SK-N-SH treated with all-trans-retinoic acid at 6 μM for 48 hours (cell line): ENCODE measurements at regions not wholly inside any gene's neighbourhood (a gene's known extent, or its start where the extent isn't known, plus 50 kb on each side); places are given as distances from the start of the nearest gene placed in this dataset.

ENCODE experiments used
- ATAC-seq: fragments of 200-7000 bp; cut with Tn5 transposase; 3 replicates; pipeline ENCODE4 v1.9.1; 2020; ENCODE audit warnings: mild to moderate bottlenecking, moderate library complexity
- ARNTL ChIP-seq: fragments of 450-650 bp; formaldehyde crosslinking; IDR thresholded peaks from 2 replicates; pipeline ENCODE4 v1.5.0; 2020; ENCODE audit warnings: low read depth, mild to moderate bottlenecking, moderate library complexity, borderline replicate concordance
- BACH2 ChIP-seq: fragments of 250-450 bp; sonication (Bioruptor Pico); IDR thresholded peaks from 2 replicates; pipeline ENCODE4 v1.9.0; 2021; ENCODE audit warnings: mild to moderate bottlenecking, borderline replicate concordance
- CSDC2 ChIP-seq: fragments of 250-450 bp; sonication (Bioruptor Pico); IDR thresholded peaks from 2 replicates; pipeline ENCODE4 v1.5.0; 2020; ENCODE audit warnings: mild to moderate bottlenecking, moderate library complexity
- ESRRG ChIP-seq: fragments of 250-450 bp; sonication (Bioruptor Pico); IDR thresholded peaks from 2 replicates; pipeline ENCODE4 v1.6.1; 2021; ENCODE audit warnings: mild to moderate bottlenecking
- GLIS3 ChIP-seq: fragments of 250-450 bp; sonication (Bioruptor Pico); IDR thresholded peaks from 2 replicates; pipeline ENCODE4 v1.5.0; 2020; ENCODE audit warnings: mild to moderate bottlenecking, moderate library complexity
- ISL1 ChIP-seq: fragments of 250-450 bp; sonication (Bioruptor Pico); IDR thresholded peaks from 2 replicates; pipeline ENCODE4 v2.1.2; 2022; ENCODE audit warnings: mild to moderate bottlenecking, moderate library complexity
- PPARA ChIP-seq: fragments of 250-450 bp; sonication (Bioruptor Pico); IDR thresholded peaks from 2 replicates; pipeline ENCODE4 v1.5.0; 2020; ENCODE audit warnings: mild to moderate bottlenecking, borderline replicate concordance
- RARB ChIP-seq: fragments of 250-450 bp; sonication (Bioruptor Pico); IDR thresholded peaks from 2 replicates; pipeline ENCODE4 v1.8.0; 2021; ENCODE audit warnings: mild to moderate bottlenecking, moderate library complexity
- SNAI2 ChIP-seq: fragments of 250-450 bp; sonication (Bioruptor Pico); IDR thresholded peaks from 2 replicates; pipeline ENCODE4 v1.5.0; 2020; ENCODE audit warnings: mild to moderate bottlenecking, moderate library complexity
- TCF4 ChIP-seq: fragments of 250-450 bp; sonication (Bioruptor Pico); IDR thresholded peaks from 2 replicates; pipeline ENCODE4 v1.8.0; 2021; ENCODE audit warnings: mild to moderate bottlenecking, moderate library complexity, borderline replicate concordance
- TOX ChIP-seq: fragments of 250-450 bp; sonication (Bioruptor Pico); IDR thresholded peaks from 2 replicates; pipeline ENCODE4 v1.8.0; 2021; ENCODE audit warnings: mild to moderate bottlenecking, moderate library complexity, borderline replicate concordance
- ZC3H10 ChIP-seq: fragments of 250-450 bp; sonication (Bioruptor Pico); IDR thresholded peaks from 2 replicates; pipeline ENCODE4 v1.5.1; 2021; ENCODE audit warnings: mild to moderate bottlenecking, moderate library complexity
- ZFP3 ChIP-seq: fragments of 250-450 bp; sonication (Bioruptor Pico); IDR thresholded peaks from 2 replicates; pipeline ENCODE4 v1.5.0; 2020; ENCODE audit warnings: mild to moderate bottlenecking, moderate library complexity
- ZFP30 ChIP-seq: fragments of 450-650 bp; formaldehyde crosslinking; IDR thresholded peaks from 2 replicates; pipeline ENCODE4 v1.5.0; 2022; ENCODE audit warnings: mild to moderate bottlenecking, moderate library complexity
- ZNF565 ChIP-seq: fragments of 450-650 bp; formaldehyde crosslinking; conservative IDR thresholded peaks from 2 replicates; pipeline ENCODE4 v1.5.0; 2020; ENCODE audit warnings: low read depth, mild to moderate bottlenecking, moderate library complexity
- ZNF70 ChIP-seq: fragments of 450-650 bp; formaldehyde crosslinking; IDR thresholded peaks from 2 replicates; pipeline ENCODE4 v1.5.0; 2020; ENCODE audit warnings: mild to moderate bottlenecking, moderate library complexity
- ZNF8 ChIP-seq: fragments of 450-650 bp; formaldehyde crosslinking; IDR thresholded peaks from 2 replicates; pipeline ENCODE4 v1.5.0; 2020; ENCODE audit warnings: mild to moderate bottlenecking, moderate library complexity
- TF ChIP-seq, protein P1 (sequence below): fragments of 250-450 bp; sonication (Bioruptor Pico); IDR thresholded peaks from 2 replicates; pipeline ENCODE4 v1.5.0; 2020; ENCODE audit warnings: mild to moderate bottlenecking, moderate library complexity
- TF ChIP-seq, protein P2 (sequence below): fragments of 250-450 bp; sonication (Bioruptor Pico); IDR thresholded peaks from 2 replicates; pipeline ENCODE4 v1.5.1; 2020; ENCODE audit warnings: low read depth, mild to moderate bottlenecking, moderate library complexity
- TF ChIP-seq, protein P3 (sequence below): fragments of 250-450 bp; sonication (Bioruptor Pico); IDR thresholded peaks from 2 replicates; pipeline ENCODE4 v1.8.0; 2021; ENCODE audit warnings: low read depth, mild to moderate bottlenecking, moderate library complexity, borderline replicate concordance
- TF ChIP-seq, protein P4 (sequence below): fragments of 250-450 bp; sonication (Bioruptor Pico); IDR thresholded peaks from 2 replicates; pipeline ENCODE4 v1.5.1; 2021; ENCODE audit warnings: mild to moderate bottlenecking, moderate library complexity

DNA sequence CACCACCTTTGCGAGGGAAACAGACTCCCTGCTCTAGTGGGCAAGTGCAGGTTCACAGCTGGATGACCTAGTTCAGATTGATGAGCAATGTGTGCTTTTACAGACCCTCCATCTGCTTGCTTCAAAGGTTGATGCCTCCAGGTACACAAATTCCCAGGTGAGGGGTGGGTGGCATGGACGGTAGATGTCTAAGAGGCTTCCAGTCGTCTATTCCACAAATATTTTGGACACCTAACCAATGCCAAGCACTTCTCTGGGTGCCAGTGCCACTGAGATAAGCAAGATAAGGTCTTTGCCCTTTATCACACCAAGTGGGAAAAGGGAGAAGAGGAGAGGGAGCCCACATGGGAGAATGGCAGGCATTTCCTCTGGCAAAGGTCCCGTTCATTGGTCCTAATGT, 316.6 kb upstream of the CDH5 start:
- no peak for ATAC-seq
- TF ChIP-seq, protein P1, sequence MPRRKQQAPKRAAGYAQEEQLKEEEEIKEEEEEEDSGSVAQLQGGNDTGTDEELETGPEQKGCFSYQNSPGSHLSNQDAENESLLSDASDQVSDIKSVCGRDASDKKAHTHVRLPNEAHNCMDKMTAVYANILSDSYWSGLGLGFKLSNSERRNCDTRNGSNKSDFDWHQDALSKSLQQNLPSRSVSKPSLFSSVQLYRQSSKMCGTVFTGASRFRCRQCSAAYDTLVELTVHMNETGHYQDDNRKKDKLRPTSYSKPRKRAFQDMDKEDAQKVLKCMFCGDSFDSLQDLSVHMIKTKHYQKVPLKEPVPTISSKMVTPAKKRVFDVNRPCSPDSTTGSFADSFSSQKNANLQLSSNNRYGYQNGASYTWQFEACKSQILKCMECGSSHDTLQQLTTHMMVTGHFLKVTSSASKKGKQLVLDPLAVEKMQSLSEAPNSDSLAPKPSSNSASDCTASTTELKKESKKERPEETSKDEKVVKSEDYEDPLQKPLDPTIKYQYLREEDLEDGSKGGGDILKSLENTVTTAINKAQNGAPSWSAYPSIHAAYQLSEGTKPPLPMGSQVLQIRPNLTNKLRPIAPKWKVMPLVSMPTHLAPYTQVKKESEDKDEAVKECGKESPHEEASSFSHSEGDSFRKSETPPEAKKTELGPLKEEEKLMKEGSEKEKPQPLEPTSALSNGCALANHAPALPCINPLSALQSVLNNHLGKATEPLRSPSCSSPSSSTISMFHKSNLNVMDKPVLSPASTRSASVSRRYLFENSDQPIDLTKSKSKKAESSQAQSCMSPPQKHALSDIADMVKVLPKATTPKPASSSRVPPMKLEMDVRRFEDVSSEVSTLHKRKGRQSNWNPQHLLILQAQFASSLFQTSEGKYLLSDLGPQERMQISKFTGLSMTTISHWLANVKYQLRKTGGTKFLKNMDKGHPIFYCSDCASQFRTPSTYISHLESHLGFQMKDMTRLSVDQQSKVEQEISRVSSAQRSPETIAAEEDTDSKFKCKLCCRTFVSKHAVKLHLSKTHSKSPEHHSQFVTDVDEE (CRISPR knock-in tag), result no peak
- TF ChIP-seq ESRRG (CRISPR knock-in tag) (no peak), PPARA (CRISPR knock-in tag) (no peak), ISL1 (no peak), ARNTL (CRISPR knock-in tag) (no peak), RARB (CRISPR knock-in tag) (no peak), ZNF8 (CRISPR knock-in tag) (no peak), TCF4 (no peak), ZNF70 (CRISPR knock-in tag) (no peak), BACH2 (no peak)

DNA sequence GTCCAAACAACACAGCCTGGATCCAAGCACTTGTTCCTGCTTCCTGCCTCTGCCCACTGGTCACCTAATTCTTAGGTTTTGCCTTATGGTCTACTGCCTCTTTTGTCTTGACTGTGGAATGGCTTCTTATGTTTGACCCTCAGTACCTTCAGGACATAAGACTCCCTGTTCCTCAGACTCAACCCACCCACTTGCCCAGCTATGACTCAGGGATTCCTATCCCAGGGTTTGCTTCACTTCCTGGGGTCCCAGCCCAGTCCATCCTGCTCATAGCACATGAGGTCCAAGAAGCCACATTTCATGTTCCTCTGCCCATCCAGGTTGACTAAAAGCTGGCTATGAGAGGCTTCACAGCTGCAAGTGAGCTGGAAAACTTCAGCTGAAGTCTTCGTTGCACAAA, 320.9 kb upstream of the CDH5 start:
- TF ChIP-seq SNAI2 (CRISPR knock-in tag), result no peak
- no peak for TF ChIP-seq ZNF8 (CRISPR knock-in tag)
- no peak for TF ChIP-seq TCF4
- TF ChIP-seq TOX (CRISPR knock-in tag), result no peak
- ATAC-seq, result no peak

DNA sequence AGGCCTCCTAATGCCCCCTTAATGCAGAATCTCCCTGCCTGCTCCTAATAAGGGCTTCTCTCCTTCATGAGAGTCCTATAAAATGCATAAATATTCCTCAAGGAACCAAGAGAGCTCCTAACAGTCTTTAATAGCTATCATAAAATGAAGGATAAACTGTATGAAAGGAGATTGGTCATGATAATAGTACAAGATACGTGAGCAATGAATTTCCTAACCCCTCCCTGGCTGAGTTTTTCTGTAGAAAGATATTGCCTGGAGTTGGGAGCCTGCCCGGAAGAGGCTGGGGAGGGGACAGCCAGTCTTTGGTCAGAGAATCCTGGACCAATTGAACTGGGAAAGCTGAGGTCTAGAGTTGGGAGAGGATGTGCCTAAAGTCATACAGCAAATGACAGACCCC, 321.9 kb upstream of the CDH5 start:
- ATAC-seq, result no peak
- TF ChIP-seq ZFP3 (no peak), PPARA (CRISPR knock-in tag) (no peak), SNAI2 (CRISPR knock-in tag) (no peak), ZNF8 (CRISPR knock-in tag) (no peak), ZNF565 (CRISPR knock-in tag) (no peak), CSDC2 (CRISPR knock-in tag) (no peak), GLIS3 (CRISPR knock-in tag) (no peak), ISL1 (no peak), ZFP30 (CRISPR knock-in tag) (no peak), BACH2 (no peak), ZC3H10 (CRISPR knock-in tag) (no peak), TOX (CRISPR knock-in tag) (no peak), RARB (CRISPR knock-in tag) (no peak), ARNTL (CRISPR knock-in tag) (no peak), ESRRG (CRISPR knock-in tag) (no peak)
- TF ChIP-seq, protein P2, sequence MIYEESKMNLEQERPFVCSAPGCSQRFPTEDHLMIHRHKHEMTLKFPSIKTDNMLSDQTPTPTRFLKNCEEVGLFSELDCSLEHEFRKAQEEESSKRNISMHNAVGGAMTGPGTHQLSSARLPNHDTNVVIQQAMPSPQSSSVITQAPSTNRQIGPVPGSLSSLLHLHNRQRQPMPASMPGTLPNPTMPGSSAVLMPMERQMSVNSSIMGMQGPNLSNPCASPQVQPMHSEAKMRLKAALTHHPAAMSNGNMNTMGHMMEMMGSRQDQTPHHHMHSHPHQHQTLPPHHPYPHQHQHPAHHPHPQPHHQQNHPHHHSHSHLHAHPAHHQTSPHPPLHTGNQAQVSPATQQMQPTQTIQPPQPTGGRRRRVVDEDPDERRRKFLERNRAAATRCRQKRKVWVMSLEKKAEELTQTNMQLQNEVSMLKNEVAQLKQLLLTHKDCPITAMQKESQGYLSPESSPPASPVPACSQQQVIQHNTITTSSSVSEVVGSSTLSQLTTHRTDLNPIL (CRISPR knock-in tag), result no peak
- TF ChIP-seq, protein P3, sequence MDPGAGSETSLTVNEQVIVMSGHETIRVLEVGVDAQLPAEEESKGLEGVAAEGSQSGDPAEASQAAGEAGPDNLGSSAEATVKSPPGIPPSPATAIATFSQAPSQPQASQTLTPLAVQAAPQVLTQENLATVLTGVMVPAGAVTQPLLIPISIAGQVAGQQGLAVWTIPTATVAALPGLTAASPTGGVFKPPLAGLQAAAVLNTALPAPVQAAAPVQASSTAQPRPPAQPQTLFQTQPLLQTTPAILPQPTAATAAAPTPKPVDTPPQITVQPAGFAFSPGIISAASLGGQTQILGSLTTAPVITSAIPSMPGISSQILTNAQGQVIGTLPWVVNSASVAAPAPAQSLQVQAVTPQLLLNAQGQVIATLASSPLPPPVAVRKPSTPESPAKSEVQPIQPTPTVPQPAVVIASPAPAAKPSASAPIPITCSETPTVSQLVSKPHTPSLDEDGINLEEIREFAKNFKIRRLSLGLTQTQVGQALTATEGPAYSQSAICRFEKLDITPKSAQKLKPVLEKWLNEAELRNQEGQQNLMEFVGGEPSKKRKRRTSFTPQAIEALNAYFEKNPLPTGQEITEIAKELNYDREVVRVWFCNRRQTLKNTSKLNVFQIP (CRISPR knock-in tag), result no peak
- TF ChIP-seq, protein P1 (CRISPR knock-in tag), result no peak
- TF ChIP-seq, protein P4, sequence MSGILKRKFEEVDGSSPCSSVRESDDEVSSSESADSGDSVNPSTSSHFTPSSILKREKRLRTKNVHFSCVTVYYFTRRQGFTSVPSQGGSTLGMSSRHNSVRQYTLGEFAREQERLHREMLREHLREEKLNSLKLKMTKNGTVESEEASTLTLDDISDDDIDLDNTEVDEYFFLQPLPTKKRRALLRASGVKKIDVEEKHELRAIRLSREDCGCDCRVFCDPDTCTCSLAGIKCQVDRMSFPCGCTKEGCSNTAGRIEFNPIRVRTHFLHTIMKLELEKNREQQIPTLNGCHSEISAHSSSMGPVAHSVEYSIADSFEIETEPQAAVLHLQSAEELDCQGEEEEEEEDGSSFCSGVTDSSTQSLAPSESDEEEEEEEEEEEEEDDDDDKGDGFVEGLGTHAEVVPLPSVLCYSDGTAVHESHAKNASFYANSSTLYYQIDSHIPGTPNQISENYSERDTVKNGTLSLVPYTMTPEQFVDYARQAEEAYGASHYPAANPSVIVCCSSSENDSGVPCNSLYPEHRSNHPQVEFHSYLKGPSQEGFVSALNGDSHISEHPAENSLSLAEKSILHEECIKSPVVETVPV, result no peak
